Breast epithelium (tissue), 3 donors: ENCODE measurements at regions not wholly inside any gene's neighbourhood (a gene's known extent, or its start where the extent isn't known, plus 50 kb on each side); places are given as distances from the start of the nearest gene placed in this dataset.

ENCODE experiments used
- CTCF ChIP-seq, 3 donors: fragments of 450-650 bp; IDR thresholded peaks; one replicate each; pipeline ENCODE4 v1.5.1; 2016 to 2017; ENCODE audit warnings: antibody characterized with exemption in 3 of 3, mild to moderate bottlenecking in 3 of 3, moderate library complexity in 3 of 3
- POLR2A ChIP-seq: fragments of 450-650 bp; IDR thresholded peaks from one replicate; pipeline ENCODE4 v1.6.1; 2016; ENCODE audit warnings: antibody characterized with exemption, mild to moderate bottlenecking, moderate library complexity

GRCh38 chr13:34408640-34409039 is 533.4 kb upstream of the NBEA start:
- TF ChIP-seq CTCF (IDR thresholded peaks at IDR 0.05): no peak
- TF ChIP-seq POLR2A: no peak
